Thoracic aorta (tissue), 2 donors: ENCODE measurements at regions not wholly inside any gene's neighbourhood (a gene's known extent, or its start where the extent isn't known, plus 50 kb on each side); places are given as distances from the start of the nearest gene placed in this dataset.

Experiments
- ATAC-seq: fragments of 150-250 bp; one replicate; pipeline ENCODE4 v1.8.0; 2017; ENCODE audit warnings: low read depth; ENCODE audit not compliant: insufficient number of reproducible peaks, low FRiP score
- DNase-seq: peaks from one replicate; pipeline ENCODE4 v3.0.0-alpha.2; 2020; ENCODE audit warnings: low spot score
- H3K27ac ChIP-seq, 2 donors: fragments of 200-600 bp; sonication (generic); 1 replicate in 1 of 2; 2 replicates in 1 of 2; pipeline ENCODE4 v1.5.1; 2016; ENCODE audit warnings: mild to moderate bottlenecking in 2 of 2, moderate library complexity in 2 of 2
- H3K27me3 ChIP-seq: fragments of 200-600 bp; sonication (generic); replicated peaks from 2 replicates; pipeline ENCODE4 v1.6.0; 2016; ENCODE audit warnings: mild to moderate bottlenecking; ENCODE audit not compliant: insufficient read depth
- H3K36me3 ChIP-seq: fragments of 200-600 bp; sonication (generic); one replicate; pipeline ENCODE4 v1.5.1; 2016
- H3K4me1 ChIP-seq, 2 donors: fragments of 200-600 bp; sonication (generic); 1 replicate in 1 of 2; 2 replicates in 1 of 2; pipeline versions ENCODE4 v1.5.1 to v1.6.0; 2016; ENCODE audit warnings: low read depth in 2 of 2, mild to moderate bottlenecking in 1 of 2; ENCODE audit not compliant: control insufficient read depth in 1 of 2
- H3K4me3 ChIP-seq: fragments of 200-600 bp; sonication (generic); 2 replicates; pipeline ENCODE4 v1.5.1; 2016; ENCODE audit warnings: mild to moderate bottlenecking
- H3K9me3 ChIP-seq: fragments of 200-600 bp; sonication (generic); 2 replicates; pipeline ENCODE4 v1.5.1; 2016
- CTCF ChIP-seq: fragments of 200-600 bp; sonication (generic); IDR thresholded peaks from one replicate; pipeline ENCODE4 v1.5.1; 2019; ENCODE audit warnings: antibody characterized with exemption

- no peak for TF ChIP-seq CTCF
- no peak for ATAC-seq
- no peaks in the 10 kb centered on the region for H3K9me3 ChIP-seq
Observed at GRCh38 chr11:28539239-28540030, 431.2 kb downstream of the METTL15 start.

GRCh38 chr11:28537822-28538221, 429.6 kb downstream of the METTL15 start:
- Histone ChIP-seq H3K36me3 (no peaks in the 10 kb centered on the region), H3K27ac (no peak overlapping the region), H3K27me3 (no peaks in the 10 kb centered on the region), H3K9me3 (no peaks in the 10 kb centered on the region), H3K4me3 (no peak overlapping the region), H3K4me1 (no peaks in the 10 kb centered on the region)
- ATAC-seq: no peak
- TF ChIP-seq CTCF: no peak
- no peak for DNase-seq

More at GRCh38 chr11:28539239-28540030, 431.2 kb downstream of the METTL15 start:
- Histone ChIP-seq H3K4me1 (no peaks in the 10 kb centered on the region), H3K27me3 (no peaks in the 10 kb centered on the region), H3K27ac (no peak overlapping the region), H3K4me3 (no peak overlapping the region), H3K36me3 (no peaks in the 10 kb centered on the region)
- no peak for DNase-seq

- no peaks in the 10 kb centered on the region for H3K4me1 ChIP-seq
- no peak overlapping the region for H3K27ac ChIP-seq
- H3K27me3 ChIP-seq: no peaks in the 10 kb centered on the region
- H3K36me3 ChIP-seq: no peaks in the 10 kb centered on the region
- H3K4me3 ChIP-seq: no peak overlapping the region
- ATAC-seq (no peak), DNase-seq (no peak)
- no peaks in the 10 kb centered on the region for H3K9me3 ChIP-seq
- no peak for TF ChIP-seq CTCF
Observed at GRCh38 chr11:28536504-28537267, 428.5 kb downstream of the METTL15 start.

- no peaks in the 10 kb centered on the region for H3K4me1 ChIP-seq
- no peaks in the 10 kb centered on the region for H3K9me3 ChIP-seq
- TF ChIP-seq CTCF: no peak
- no peak overlapping the region for H3K4me3 ChIP-seq
- H3K27ac ChIP-seq: no peak overlapping the region
- no peaks in the 10 kb centered on the region for H3K36me3 ChIP-seq
- DNase-seq: no peak
- ATAC-seq: no peak
- H3K27me3 ChIP-seq: no peaks in the 10 kb centered on the region
Observed at GRCh38 chr11:28535677-28536076, 427.5 kb downstream of the METTL15 start.
